PC-9 (cell line): ENCODE measurements at regions not wholly inside any gene's neighbourhood (a gene's known extent, or its start where the extent isn't known, plus 50 kb on each side); places are given as distances from the start of the nearest gene placed in this dataset.

Experiments
- BruUV-seq: library from RNA; stranded (reverse); fragments of 400-500 nt; replicated peaks from 2 replicates; lab custom pipeline; 2021; lab: Mats Ljungman, UMichigan
- CTCF ChIA-PET: fragments of 300-600 bp; sonication (Branson Sonifier 250); formaldehyde crosslinking; loops from one replicate; lab custom pipeline; 2022; ENCODE audit warnings: antibody characterized with exemption; lab: Charles Lee
- POLR2A ChIA-PET: fragments of 300-600 bp; sonication (Branson Sonifier 250); formaldehyde crosslinking; loops from one replicate; lab custom pipeline; 2022; ENCODE audit warnings: antibody characterized with exemption; ENCODE audit not compliant: unreplicated experiment; lab: Charles Lee
- DNase-seq, 2 experiments: peaks; one replicate each; pipeline versions ENCODE4 v3.0.0 to v3.0.0-alpha.2; 2015 to 2022; ENCODE audit warnings: mixed read lengths in 1 of 2
- H2AFZ ChIP-seq: fragments of 200-600 bp; sonication (generic); 2 replicates; pipeline ENCODE4 v1.8.1; 2017; ENCODE audit warnings: antibody characterized with exemption
- H3F3A ChIP-seq: fragments of 200-600 bp; sonication (generic); 2 replicates; pipeline ENCODE4 v1.8.1; 2017; ENCODE audit warnings: antibody characterized with exemption, mild to moderate bottlenecking, low read depth; ENCODE audit not compliant: insufficient read depth
- H3K27ac ChIP-seq: fragments of 200-600 bp; sonication (generic); 2 replicates; pipeline ENCODE4 v1.6.1; 2016; ENCODE audit warnings: mixed run types
- H3K27me3 ChIP-seq: fragments of 200-600 bp; sonication (generic); 2 replicates; pipeline ENCODE4 v1.6.1; 2016; ENCODE audit warnings: low read depth, mixed run types; ENCODE audit not compliant: insufficient read depth
- H3K36me3 ChIP-seq: fragments of 200-600 bp; sonication (generic); 2 replicates; pipeline ENCODE4 v1.6.1; 2016; ENCODE audit warnings: low read depth, mixed run types
- H3K4me1 ChIP-seq: fragments of 200-600 bp; sonication (generic); replicated peaks from 2 replicates; pipeline ENCODE4 v1.6.1; 2016; ENCODE audit warnings: mixed run types; ENCODE audit not compliant: insufficient read depth
- H3K4me2 ChIP-seq: fragments of 200-600 bp; sonication (generic); 2 replicates; pipeline ENCODE4 v1.6.1; 2017; ENCODE audit warnings: mixed run types
- H3K4me3 ChIP-seq: fragments of 200-600 bp; sonication (generic); 2 replicates; pipeline ENCODE4 v1.6.1; 2016; ENCODE audit warnings: mixed run types
- H3K79me2 ChIP-seq: fragments of 200-600 bp; sonication (generic); 2 replicates; pipeline ENCODE4 v1.6.1; 2017; ENCODE audit warnings: low read depth, mixed run types
- H3K9me2 ChIP-seq: fragments of 200-600 bp; sonication (generic); 2 replicates; pipeline ENCODE4 v1.8.1; 2017; ENCODE audit warnings: mild to moderate bottlenecking; ENCODE audit not compliant: insufficient read depth
- H3K9me3 ChIP-seq: fragments of 200-600 bp; sonication (generic); 2 replicates; pipeline ENCODE4 v1.8.1; 2016; ENCODE audit warnings: low read depth; ENCODE audit not compliant: insufficient read depth
- H4K20me1 ChIP-seq: fragments of 200-600 bp; sonication (generic); 2 replicates; pipeline ENCODE4 v1.8.1; 2017; ENCODE audit not compliant: insufficient read depth
- EZH2 ChIP-seq: fragments of 200-600 bp; sonication (generic); IDR thresholded peaks from 2 replicates; pipeline ENCODE4 v1.8.0; 2017; ENCODE audit warnings: antibody characterized with exemption, low read depth
- intact Hi-C: fragments of 100-400 bp; cut with micrococcal nuclease; formaldehyde crosslinking; loops from one replicate; pipeline ENCODE4 v1.10.0; 2022; ENCODE audit not compliant: unreplicated experiment
- TF ChIP-seq, protein P1 (sequence below): fragments of 200-600 bp; sonication (generic); conservative IDR thresholded peaks from 2 replicates; pipeline ENCODE4 v1.6.1; 2017; ENCODE audit warnings: mixed run types, antibody characterized with exemption, mild to moderate bottlenecking, moderate library complexity

GRCh38 chr15:47846128-47846868 is 129.0 kb downstream of the SEMA6D start:
- POLR2A ChIA-PET, result no interaction called here
- no peaks in the 10 kb centered on the region for H3F3A ChIP-seq
- no peak for TF ChIP-seq EZH2
- CTCF ChIA-PET, result no interaction called here
- no peaks in the 10 kb centered on the region for H4K20me1 ChIP-seq
- no peak for DNase-seq
- H2AFZ ChIP-seq, result no peak overlapping the region
- no peaks in the 10 kb centered on the region for H3K27me3 ChIP-seq
- no peak overlapping the region for H3K4me3 ChIP-seq
- H3K9me3 ChIP-seq, result no peaks in the 10 kb centered on the region
- BruUV-seq, result no TSS peak
- no peaks in the 10 kb centered on the region for H3K4me1 ChIP-seq
- H3K4me2 ChIP-seq, result no peak overlapping the region
- H3K79me2 ChIP-seq, result no peaks in the 10 kb centered on the region
- H3K36me3 ChIP-seq, result no peaks in the 10 kb centered on the region
- no peaks in the 10 kb centered on the region for H3K9me2 ChIP-seq
- H3K27ac ChIP-seq, result no peak overlapping the region
- intact Hi-C loops, result no loop called here

DNA sequence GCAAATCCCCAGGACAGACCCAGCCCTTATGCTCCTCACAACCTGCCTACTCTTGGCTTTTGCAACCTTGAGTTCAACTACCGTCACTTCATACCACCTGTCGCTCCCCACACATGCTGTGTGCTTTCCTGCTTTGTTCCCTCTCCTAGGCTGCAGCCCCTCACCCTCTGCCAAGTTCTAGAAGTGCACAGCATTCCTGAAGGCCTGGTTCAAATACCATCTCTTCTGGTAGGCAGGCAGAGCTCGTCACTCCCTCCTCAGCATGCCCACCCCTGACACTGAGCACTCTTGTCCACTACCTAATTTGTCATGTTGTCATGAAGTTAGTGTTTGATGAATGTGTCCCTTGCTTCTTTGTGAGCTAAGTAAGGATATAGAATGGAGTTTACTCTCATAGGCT is 129.6 kb downstream of the SEMA6D start:
- TF ChIP-seq EZH2, result no peak
- TF ChIP-seq, protein P1, sequence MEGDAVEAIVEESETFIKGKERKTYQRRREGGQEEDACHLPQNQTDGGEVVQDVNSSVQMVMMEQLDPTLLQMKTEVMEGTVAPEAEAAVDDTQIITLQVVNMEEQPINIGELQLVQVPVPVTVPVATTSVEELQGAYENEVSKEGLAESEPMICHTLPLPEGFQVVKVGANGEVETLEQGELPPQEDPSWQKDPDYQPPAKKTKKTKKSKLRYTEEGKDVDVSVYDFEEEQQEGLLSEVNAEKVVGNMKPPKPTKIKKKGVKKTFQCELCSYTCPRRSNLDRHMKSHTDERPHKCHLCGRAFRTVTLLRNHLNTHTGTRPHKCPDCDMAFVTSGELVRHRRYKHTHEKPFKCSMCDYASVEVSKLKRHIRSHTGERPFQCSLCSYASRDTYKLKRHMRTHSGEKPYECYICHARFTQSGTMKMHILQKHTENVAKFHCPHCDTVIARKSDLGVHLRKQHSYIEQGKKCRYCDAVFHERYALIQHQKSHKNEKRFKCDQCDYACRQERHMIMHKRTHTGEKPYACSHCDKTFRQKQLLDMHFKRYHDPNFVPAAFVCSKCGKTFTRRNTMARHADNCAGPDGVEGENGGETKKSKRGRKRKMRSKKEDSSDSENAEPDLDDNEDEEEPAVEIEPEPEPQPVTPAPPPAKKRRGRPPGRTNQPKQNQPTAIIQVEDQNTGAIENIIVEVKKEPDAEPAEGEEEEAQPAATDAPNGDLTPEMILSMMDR, result no peak
- no peaks in the 10 kb centered on the region for H3K79me2 ChIP-seq
- no peaks in the 10 kb centered on the region for H3K27me3 ChIP-seq
- no peaks in the 10 kb centered on the region for H3K4me1 ChIP-seq
- intact Hi-C loops, result no loop called here
- ChIA-PET CTCF (no interaction called here), POLR2A (no interaction called here)
- H3K36me3 ChIP-seq, result no peaks in the 10 kb centered on the region
- no peaks in the 10 kb centered on the region for H3K9me3 ChIP-seq
- no peaks in the 10 kb centered on the region for H4K20me1 ChIP-seq
- BruUV-seq, result no TSS peak
- no peak overlapping the region for H3K4me2 ChIP-seq
- no peaks in the 10 kb centered on the region for H3F3A ChIP-seq
- no peak overlapping the region for H3K4me3 ChIP-seq
- H2AFZ ChIP-seq, result no peak overlapping the region
- H3K9me2 ChIP-seq, result no peaks in the 10 kb centered on the region
- DNase-seq, result no peak
- no peak overlapping the region for H3K27ac ChIP-seq

DNA sequence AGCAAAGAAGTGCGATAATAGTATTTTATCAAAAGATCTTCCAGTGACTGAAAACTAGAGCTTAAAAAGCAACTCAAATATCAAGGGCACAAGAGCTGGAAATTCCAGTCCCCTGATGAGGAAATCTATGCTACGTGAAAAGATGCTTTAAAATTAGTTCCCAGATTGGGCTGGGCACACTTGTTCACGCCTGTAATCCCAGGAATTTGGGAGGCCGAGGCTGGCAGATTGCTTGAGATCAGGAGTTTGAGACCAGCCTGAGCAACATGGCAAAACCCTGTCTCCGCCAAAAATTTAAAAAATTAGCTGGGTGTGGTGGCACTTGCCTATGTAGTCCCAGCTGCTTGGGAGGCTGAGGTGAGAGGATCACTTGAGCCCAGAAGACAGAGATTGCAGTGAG is 138.8 kb downstream of the SEMA6D start:
- BruUV-seq, result no TSS peak
- Histone ChIP-seq H3K27ac (no peak overlapping the region), H3K4me1 (no peaks in the 10 kb centered on the region), H3K79me2 (no peaks in the 10 kb centered on the region), H2AFZ (no peak overlapping the region), H3K27me3 (no peaks in the 10 kb centered on the region), H4K20me1 (no peaks in the 10 kb centered on the region), H3K36me3 (no peaks in the 10 kb centered on the region), H3K4me2 (no peak overlapping the region), H3K9me2 (no peaks in the 10 kb centered on the region), H3F3A (no peaks in the 10 kb centered on the region), H3K4me3 (no peak overlapping the region), H3K9me3 (no peaks in the 10 kb centered on the region)
- intact Hi-C loops, result no loop called here
- ChIA-PET POLR2A (no interaction called here), CTCF (no interaction called here)
- TF ChIP-seq, protein P1, result no peak
- TF ChIP-seq EZH2, result no peak
- DNase-seq, result no peak
